NCI-H69 (cell line): ENCODE measurements at regions not wholly inside any gene's neighbourhood (a gene's known extent, or its start where the extent isn't known, plus 50 kb on each side); places are given as distances from the start of the nearest gene placed in this dataset.

Source experiments
- DNase-seq: peaks from one replicate; lab custom pipeline; 2025; lab: John Stamatoyannopoulos, UW

- no peak for DNase-seq
Observed at GRCh38 chr18:78726326-78727056, 253.1 kb upstream of the SALL3 start.

GRCh38 chr18:78727057-78727739 is 252.4 kb upstream of the SALL3 start:
- DNase-seq: no peak

- no peak for DNase-seq
Observed at GRCh38 chr18:78727877-78728783, 251.5 kb upstream of the SALL3 start.

- DNase-seq: no peak
Observed at GRCh38 chr18:78728784-78729467, 250.7 kb upstream of the SALL3 start.

GRCh38 chr18:78730546-78730945 is 249.1 kb upstream of the SALL3 start:
- DNase-seq: peak; percentile 54

- DNase-seq: peak; percentile 74
Observed at GRCh38 chr18:78731016-78731397, 248.6 kb upstream of the SALL3 start.

GRCh38 chr18:78731398-78732032 is 248.1 kb upstream of the SALL3 start:
- DNase-seq: no peak

- DNase-seq: no peak
Observed at GRCh38 chr18:78732273-78733210, 247.1 kb upstream of the SALL3 start.

GRCh38 chr18:78733762-78734613 is 245.6 kb upstream of the SALL3 start:
- no peak for DNase-seq

- no peak for DNase-seq
Observed at GRCh38 chr18:78734614-78734945, 245.0 kb upstream of the SALL3 start.

- DNase-seq: no peak
Observed at GRCh38 chr18:78735131-78736014, 244.2 kb upstream of the SALL3 start.

GRCh38 chr18:78736015-78736690 is 243.5 kb upstream of the SALL3 start:
- no peak for DNase-seq

- DNase-seq: no peak
Observed at GRCh38 chr18:78737006-78737915, 242.4 kb upstream of the SALL3 start.

GRCh38 chr18:78738076-78738690 is 241.4 kb upstream of the SALL3 start:
- DNase-seq: no peak

- no peak for DNase-seq
Observed at GRCh38 chr18:78739115-78739514, 240.5 kb upstream of the SALL3 start.

- no peak for DNase-seq
Observed at GRCh38 chr18:78739882-78740677, 239.5 kb upstream of the SALL3 start.
